Stomach (tissue), 8 donors: ENCODE measurements at regions not wholly inside any gene's neighbourhood (a gene's known extent, or its start where the extent isn't known, plus 50 kb on each side); places are given as distances from the start of the nearest gene placed in this dataset.
"Not testable (repeated sequence)": the region's sequence is repeated elsewhere in the genome, so short reads cannot be mapped to it uniquely, and the experiment has no call there.

Source experiments
- DNase-seq, 2 donors: peaks; one replicate each; pipeline versions ENCODE4 v3.0.0 to v3.0.0-alpha.2; 2013 to 2019
- H3K27ac ChIP-seq, 5 donors: fragments of 200-600 bp in 4 of 5; sonication (generic) in 4 of 5; one replicate each; pipeline ENCODE4 v1.5.1; 2013 to 2019; ENCODE audit warnings: mild to moderate bottlenecking in 1 of 5, moderate library complexity in 1 of 5
- H3K27me3 ChIP-seq, 3 donors: fragments of 200-600 bp; sonication (generic); one replicate each; pipeline ENCODE4 v1.5.1; 2017 to 2019; ENCODE audit warnings: mixed run types in 1 of 3
- H3K36me3 ChIP-seq, 4 donors: fragments of 200-600 bp; sonication (generic); 1 replicate in 3 of 4; 2 replicates in 1 of 4; pipeline ENCODE4 v1.5.1; 2016 to 2019
- H3K4me1 ChIP-seq, 4 donors: fragments of 200-600 bp; sonication (generic); one replicate each; pipeline ENCODE4 v1.5.1; 2016 to 2019
- H3K4me3 ChIP-seq, 4 donors: fragments of 200-600 bp; sonication (generic) in 3 of 4; one replicate each; pipeline ENCODE4 v1.5.1; 2016 to 2019; ENCODE audit warnings: mild to moderate bottlenecking in 1 of 4
- H3K9me3 ChIP-seq, 4 donors: fragments of 200-600 bp; sonication (generic); one replicate each; pipeline ENCODE4 v1.5.1; 2016 to 2019
- EP300 ChIP-seq: sonication (generic); formaldehyde crosslinking; IDR thresholded peaks from one replicate; pipeline ENCODE4 v1.6.1; 2017; ENCODE audit warnings: antibody characterized with exemption
- POLR2A ChIP-seq, 4 donors: fragments of 450-650 bp; IDR thresholded peaks; one replicate each; pipeline ENCODE4 v1.6.1; 2016; ENCODE audit warnings: antibody characterized with exemption in 4 of 4, control low read depth in 2 of 4, mild to moderate bottlenecking in 1 of 4, moderate library complexity in 1 of 4
- POLR2AphosphoS5 ChIP-seq, 3 donors: sonication (generic); formaldehyde crosslinking; IDR thresholded peaks; one replicate each; pipeline ENCODE4 v1.6.1; 2016; ENCODE audit warnings: antibody characterized with exemption in 3 of 3
- WGBS, 5 donors: extraction: QIAGEN DNeasy Blood & Tissue Kit in 3 of 5; methylation state at CpG; one replicate each; pipeline versions ENCODE4 v1.1.5 to v1.1.7; 2013 to 2018; 5-methylcytosine and 5-hydroxymethylcytosine counted together
- intact Hi-C: fragments of 100-400 bp; cut with DNase I; formaldehyde crosslinking; loops from one replicate; pipeline ENCODE4 v1.15.1; 2023; ENCODE audit warnings: low total_unique reads
- TF ChIP-seq, protein P1 (sequence below), 7 experiments: fragments of 450-650 bp in 4 of 7; fragments of 200-600 bp in 3 of 7; sonication (generic) in 3 of 7; IDR thresholded peaks; one replicate each; pipeline ENCODE4 v1.5.1; 2016 to 2019; ENCODE audit warnings: antibody characterized with exemption in 7 of 7, control low read depth in 2 of 7, mild to moderate bottlenecking in 1 of 7
- donor health status: healthy with polysubstance abuse.
- donor health status: Bipolar disorder and iron deficiency.
- donor health status: healthy.

GRCh38 chr1:208347191-208347590, 103.0 kb upstream of the PLXNA2 start:
- no peak for TF ChIP-seq POLR2A (IDR thresholded peaks at IDR 0.05)
- TF ChIP-seq, protein P1, sequence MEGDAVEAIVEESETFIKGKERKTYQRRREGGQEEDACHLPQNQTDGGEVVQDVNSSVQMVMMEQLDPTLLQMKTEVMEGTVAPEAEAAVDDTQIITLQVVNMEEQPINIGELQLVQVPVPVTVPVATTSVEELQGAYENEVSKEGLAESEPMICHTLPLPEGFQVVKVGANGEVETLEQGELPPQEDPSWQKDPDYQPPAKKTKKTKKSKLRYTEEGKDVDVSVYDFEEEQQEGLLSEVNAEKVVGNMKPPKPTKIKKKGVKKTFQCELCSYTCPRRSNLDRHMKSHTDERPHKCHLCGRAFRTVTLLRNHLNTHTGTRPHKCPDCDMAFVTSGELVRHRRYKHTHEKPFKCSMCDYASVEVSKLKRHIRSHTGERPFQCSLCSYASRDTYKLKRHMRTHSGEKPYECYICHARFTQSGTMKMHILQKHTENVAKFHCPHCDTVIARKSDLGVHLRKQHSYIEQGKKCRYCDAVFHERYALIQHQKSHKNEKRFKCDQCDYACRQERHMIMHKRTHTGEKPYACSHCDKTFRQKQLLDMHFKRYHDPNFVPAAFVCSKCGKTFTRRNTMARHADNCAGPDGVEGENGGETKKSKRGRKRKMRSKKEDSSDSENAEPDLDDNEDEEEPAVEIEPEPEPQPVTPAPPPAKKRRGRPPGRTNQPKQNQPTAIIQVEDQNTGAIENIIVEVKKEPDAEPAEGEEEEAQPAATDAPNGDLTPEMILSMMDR (IDR thresholded peaks at IDR 0.05) = no peak
- no peak for TF ChIP-seq EP300
- intact Hi-C loops = no loop called here
- Histone ChIP-seq H3K4me1 (no peaks in the 10 kb centered on the region), H3K27ac (no peak overlapping the region), H3K27me3 (no peaks in the 10 kb centered on the region), H3K9me3 (no peaks in the 10 kb centered on the region), H3K36me3 (no peaks in the 10 kb centered on the region), H3K4me3 (no peak overlapping the region)
- DNase-seq = peak in 1 of 2 donors; percentile 32
- WGBS, 5 donors = 66 to 78% (median 71%) methylated on average over 5 of the region's 5 CpGs

- intact Hi-C loops = no loop called here
- H3K27me3 ChIP-seq = no peaks in the 10 kb centered on the region
- H3K4me1 ChIP-seq = no peaks in the 10 kb centered on the region
- no peak for DNase-seq
- no peak overlapping the region for H3K4me3 ChIP-seq
- no peak overlapping the region for H3K27ac ChIP-seq
- 79 to 86% (median 80%) methylated on average over 13 of the region's 13 CpGs for whole genome bisulfite sequencing, 5 donors
- no peak for TF ChIP-seq EP300
- TF ChIP-seq POLR2A (IDR thresholded peaks at IDR 0.05) = no peak
- TF ChIP-seq, protein P1 (IDR thresholded peaks at IDR 0.05) = no peak
- TF ChIP-seq POLR2AphosphoS5 (IDR thresholded peaks at IDR 0.05) = no peak
- no peaks in the 10 kb centered on the region for H3K9me3 ChIP-seq
- no peaks in the 10 kb centered on the region for H3K36me3 ChIP-seq
These were observed 105.6 kb upstream of the PLXNA2 start for GRCh38 chr1:208349694-208350330.

DNA sequence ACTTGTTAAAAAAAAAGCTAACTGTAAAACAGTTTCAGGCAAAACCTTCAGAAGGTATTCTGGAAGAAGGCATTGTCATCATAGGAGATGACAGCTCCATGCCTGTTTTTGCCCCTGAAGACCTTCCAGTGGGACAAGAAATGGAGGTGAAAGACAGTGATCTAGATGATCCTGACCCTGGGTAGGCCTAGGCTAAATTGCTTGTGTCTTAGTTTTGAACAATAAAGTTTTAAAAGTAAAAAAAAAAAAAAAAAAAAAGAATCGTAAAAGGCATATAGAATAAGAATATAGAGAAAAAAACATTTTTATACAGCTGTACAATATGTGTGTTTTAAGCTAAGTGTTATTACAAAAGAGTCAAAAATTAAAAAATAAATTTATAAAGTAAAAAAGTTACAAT, 106.6 kb upstream of the PLXNA2 start:
- WGBS, 5 donors = 60 to 95% (median 89%) methylated on average over 1 of the region's 1 CpG
- intact Hi-C loops = no loop called here

DNA sequence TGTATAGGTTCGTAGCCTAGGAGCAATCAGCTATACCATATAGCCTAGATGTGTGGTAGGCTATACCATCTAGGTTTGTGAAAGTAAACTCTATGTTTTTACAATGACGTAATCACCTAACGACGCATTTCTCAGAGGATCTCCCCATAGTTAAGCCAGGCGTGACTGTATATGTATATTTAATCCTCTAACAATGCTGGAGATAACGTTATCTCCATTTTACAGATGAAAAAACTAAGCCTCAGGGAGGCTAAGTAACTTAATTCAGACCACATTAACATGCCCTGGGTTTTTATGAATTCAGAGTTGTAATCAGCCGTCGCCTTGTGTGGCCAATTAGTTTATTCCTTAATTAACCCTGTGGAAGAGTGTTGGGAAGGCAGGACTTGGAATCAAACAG, 107.7 kb upstream of the PLXNA2 start:
- TF ChIP-seq POLR2AphosphoS5 (IDR thresholded peaks at IDR 0.05) = no peak
- no peak for TF ChIP-seq EP300
- TF ChIP-seq, protein P1 (IDR thresholded peaks at IDR 0.05) = no peak
- no peak for TF ChIP-seq POLR2A (IDR thresholded peaks at IDR 0.05)
- WGBS, 5 donors = 56 to 71% (median 64%) methylated on average over 8 of the region's 8 CpGs

More for the DNA sequence above, 106.6 kb upstream of the PLXNA2 start:
- H3K9me3 ChIP-seq = no peaks in the 10 kb centered on the region
- no peak overlapping the region for H3K4me3 ChIP-seq
- no peaks in the 10 kb centered on the region for H3K36me3 ChIP-seq
- DNase-seq = no peak
- H3K27me3 ChIP-seq = no peaks in the 10 kb centered on the region
- H3K4me1 ChIP-seq = no peaks in the 10 kb centered on the region
- TF ChIP-seq POLR2AphosphoS5 (IDR thresholded peaks at IDR 0.05) (no peak), EP300 (no peak), POLR2A (IDR thresholded peaks at IDR 0.05) (no peak)
- TF ChIP-seq, protein P1 (IDR thresholded peaks at IDR 0.05) = no peak
- no peak overlapping the region for H3K27ac ChIP-seq

GRCh38 chr1:208353797-208354196, 109.6 kb upstream of the PLXNA2 start:
- H3K27ac ChIP-seq, H3K4me1 ChIP-seq, H3K4me3 ChIP-seq, H3K27me3 ChIP-seq, DNase-seq, H3K9me3 ChIP-seq, intact Hi-C loops, H3K36me3 ChIP-seq: not testable (repeated sequence)
- 91 to 97% (median 94%) methylated on average over 5 of the region's 5 CpGs for WGBS, 5 donors

More for the DNA sequence above, 107.7 kb upstream of the PLXNA2 start:
- Histone ChIP-seq H3K4me3 (no peak overlapping the region), H3K4me1 (no peaks in the 10 kb centered on the region), H3K36me3 (no peaks in the 10 kb centered on the region), H3K27me3 (no peaks in the 10 kb centered on the region), H3K27ac (no peak overlapping the region), H3K9me3 (no peaks in the 10 kb centered on the region)
- no peak for DNase-seq
- intact Hi-C loops = no loop called here
